Right ventricle myocardium inferior (tissue), 1 donor: ENCODE measurements at regions not wholly inside any gene's neighbourhood (a gene's known extent, or its start where the extent isn't known, plus 50 kb on each side); places are given as distances from the start of the nearest gene placed in this dataset.

Experiments used
- ATAC-seq: fragments of 200-7000 bp; cut with Tn5 transposase; one replicate; pipeline ENCODE4 v1.9.1; 2020; ENCODE audit warnings: mild to moderate bottlenecking, moderate library complexity
- DNase-seq: peaks from one replicate; pipeline ENCODE4 v3.0.0; 2021; ENCODE audit errors: missing footprints
- intact Hi-C: fragments of 100-400 bp; cut with DNase I; formaldehyde crosslinking; loops from one replicate; pipeline ENCODE4 v1.11.0; 2022
- donor health status: DM: no; HTN: yes; CAD: no; lungs with severe emphysema.

DNA sequence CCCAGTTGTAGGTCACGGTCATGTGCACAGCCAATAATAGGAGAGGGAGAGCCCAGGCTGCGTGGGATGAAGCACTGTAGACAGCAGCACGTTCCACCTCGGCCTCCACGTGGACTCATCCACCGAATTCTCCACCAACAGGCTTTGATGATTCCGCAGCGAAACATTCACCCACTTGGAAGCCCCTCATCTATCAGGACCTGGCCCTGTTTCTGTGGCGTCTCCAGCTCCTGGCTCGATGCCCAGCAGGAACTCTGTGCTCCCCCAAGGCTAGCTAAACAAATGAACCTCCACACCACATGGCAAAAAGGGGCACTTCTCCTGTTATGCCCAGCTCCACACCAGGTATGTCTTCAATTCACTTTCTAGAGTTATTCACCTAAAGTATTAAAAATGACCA is 237.9 kb upstream of the PDE10A start:
- intact Hi-C loops: no loop called here
- DNase-seq (no peak), ATAC-seq (no peak)

DNA sequence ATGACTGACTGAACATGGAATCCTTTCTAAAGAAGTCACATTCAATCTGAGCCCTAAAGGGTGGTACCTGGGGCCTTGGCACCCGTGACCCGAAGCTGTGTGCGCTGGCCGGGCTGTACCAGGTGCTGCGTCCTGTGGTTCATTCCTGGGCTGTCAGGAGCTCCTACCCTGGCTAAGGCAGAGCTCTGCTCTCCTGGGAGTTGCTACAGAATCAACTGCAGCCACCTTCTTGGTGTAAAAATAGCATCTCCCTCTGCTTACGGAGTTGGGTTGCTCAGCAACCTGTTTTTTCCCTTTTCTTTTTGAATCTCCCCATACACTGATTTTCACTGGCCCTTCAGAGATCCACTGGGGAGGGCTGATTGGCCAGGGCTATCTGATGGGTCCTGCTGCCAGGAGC is 236.6 kb upstream of the PDE10A start:
- DNase-seq (no peak), ATAC-seq (no peak)
- intact Hi-C loops: no loop called here

DNA sequence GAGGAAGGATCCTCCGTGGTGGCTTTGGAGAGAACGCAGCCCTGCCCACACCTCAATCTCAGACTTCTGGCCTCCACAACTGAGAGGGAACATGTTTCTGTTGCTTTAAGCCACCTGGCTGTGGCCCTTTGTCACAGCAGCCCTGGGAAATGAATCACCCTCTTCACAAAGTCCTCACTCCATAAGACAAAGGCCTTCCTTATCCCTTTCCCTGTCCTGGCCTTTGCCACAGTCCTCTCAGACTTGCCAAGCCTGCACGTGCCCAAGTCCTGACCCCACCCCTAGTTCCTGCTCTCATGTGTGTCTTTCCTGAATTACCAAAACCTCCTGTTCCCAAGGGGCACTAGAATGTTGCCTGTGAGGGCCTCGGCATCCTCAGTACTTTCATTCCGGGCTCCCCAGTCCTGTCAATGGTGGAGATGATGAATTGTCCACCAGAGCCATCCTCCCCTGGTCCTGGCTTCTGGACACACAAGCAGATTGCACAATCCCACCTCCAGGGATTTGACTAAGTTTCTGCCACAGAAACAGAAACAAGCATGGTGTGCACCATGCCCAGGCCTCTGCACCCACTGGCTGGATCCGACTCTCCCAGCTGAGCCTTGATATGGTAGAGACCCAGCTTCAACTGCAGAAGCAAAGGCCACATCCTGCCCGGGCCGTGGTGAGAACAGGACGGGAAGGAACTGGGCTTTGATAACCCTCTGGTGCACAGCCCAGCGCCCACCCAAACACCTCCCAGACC is 232.6 kb upstream of the PDE10A start:
- ATAC-seq (peak; percentile 55), DNase-seq (no peak)
- intact Hi-C loops: no loop called here

DNA sequence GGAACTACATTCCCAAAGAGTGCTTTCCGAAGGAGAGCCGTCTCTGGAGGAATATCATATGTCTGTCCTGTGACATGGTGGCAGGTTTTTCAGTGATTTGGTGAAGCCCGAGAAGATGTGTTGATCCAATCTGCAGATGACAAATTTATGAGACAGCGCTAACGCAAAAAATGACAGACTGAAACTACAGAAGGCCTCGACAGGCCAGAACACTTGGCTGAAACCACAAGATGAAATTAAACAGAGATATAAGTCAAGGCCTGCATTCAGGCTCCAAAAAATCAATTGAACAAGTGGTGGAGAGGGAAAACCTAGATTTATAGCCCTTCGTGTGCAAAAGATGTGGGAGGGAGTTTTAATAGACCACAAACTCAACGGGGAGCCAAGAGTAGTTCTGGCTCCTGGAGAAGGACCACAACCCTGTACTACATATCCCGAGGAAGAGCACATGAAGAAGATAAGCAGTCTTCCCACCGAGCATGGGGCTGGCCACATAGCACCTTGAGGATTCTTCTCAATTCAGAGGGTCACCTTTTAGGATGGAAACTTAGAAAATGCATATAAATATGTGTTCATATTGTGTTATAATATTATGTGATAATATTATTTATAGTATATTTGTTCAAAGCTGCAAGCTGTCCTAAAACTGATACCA is 231.3 kb upstream of the PDE10A start:
- intact Hi-C loops: no loop called here
- no peak for DNase-seq
- no peak for ATAC-seq

DNA sequence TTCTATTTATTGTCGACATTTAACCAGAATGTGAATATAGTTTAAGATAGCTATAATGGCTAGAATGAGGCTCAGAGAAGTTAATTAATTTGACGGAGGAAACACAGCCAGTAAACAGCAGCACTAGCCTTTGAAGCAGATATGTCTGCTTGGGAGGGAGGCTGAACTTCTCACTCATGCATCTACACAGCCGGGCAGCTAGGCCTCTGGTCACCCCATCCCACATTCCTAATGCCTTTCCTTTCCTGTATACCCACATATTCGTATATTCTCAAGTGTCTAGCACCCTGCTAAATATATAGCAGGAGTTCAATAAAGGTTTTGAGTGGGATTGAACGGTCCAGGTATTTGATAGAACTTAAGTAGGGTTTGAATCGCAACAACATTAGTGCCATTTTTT is 230.4 kb upstream of the PDE10A start:
- ATAC-seq: no peak
- intact Hi-C loops: no loop called here
- no peak for DNase-seq

DNA sequence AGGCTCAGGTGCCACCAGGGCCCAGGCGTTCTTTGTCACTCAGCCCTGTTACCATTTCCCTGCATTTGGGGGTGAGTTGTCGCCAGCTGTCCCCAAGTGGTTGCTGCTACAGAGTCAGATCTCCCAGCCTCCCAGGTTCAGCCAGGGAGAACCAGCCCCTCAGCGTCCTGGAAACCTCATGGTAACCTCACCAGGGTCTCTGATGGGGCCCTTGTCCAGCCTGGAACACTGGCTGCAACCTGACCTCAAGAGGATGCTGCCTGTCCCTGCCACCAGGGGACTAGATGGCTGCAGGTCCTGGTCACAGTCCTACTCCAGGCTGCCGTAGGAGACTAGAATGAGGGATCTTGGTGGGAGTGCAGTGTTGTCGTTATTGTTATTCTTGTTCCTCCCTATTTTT is 228.3 kb upstream of the PDE10A start:
- no peak for DNase-seq
- no peak for ATAC-seq
- intact Hi-C loops: no loop called here

DNA sequence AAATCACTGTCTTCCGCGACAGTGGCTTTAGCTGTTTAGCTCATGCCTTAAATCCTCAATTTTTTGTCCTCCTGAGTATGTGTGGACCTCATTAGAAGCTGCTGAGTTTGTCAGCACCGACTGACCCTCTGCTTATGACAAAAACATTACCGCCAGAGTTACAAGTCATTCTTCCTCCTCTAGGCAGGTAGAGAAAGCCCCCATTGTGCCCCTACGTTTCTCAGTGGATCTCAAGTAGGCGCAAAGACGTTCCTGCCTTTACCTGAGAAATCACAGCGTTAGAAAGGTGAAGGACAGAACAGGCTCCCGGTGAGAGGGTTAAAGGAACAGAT is 227.3 kb upstream of the PDE10A start:
- no peak for ATAC-seq
- intact Hi-C loops: no loop called here
- no peak for DNase-seq

DNA sequence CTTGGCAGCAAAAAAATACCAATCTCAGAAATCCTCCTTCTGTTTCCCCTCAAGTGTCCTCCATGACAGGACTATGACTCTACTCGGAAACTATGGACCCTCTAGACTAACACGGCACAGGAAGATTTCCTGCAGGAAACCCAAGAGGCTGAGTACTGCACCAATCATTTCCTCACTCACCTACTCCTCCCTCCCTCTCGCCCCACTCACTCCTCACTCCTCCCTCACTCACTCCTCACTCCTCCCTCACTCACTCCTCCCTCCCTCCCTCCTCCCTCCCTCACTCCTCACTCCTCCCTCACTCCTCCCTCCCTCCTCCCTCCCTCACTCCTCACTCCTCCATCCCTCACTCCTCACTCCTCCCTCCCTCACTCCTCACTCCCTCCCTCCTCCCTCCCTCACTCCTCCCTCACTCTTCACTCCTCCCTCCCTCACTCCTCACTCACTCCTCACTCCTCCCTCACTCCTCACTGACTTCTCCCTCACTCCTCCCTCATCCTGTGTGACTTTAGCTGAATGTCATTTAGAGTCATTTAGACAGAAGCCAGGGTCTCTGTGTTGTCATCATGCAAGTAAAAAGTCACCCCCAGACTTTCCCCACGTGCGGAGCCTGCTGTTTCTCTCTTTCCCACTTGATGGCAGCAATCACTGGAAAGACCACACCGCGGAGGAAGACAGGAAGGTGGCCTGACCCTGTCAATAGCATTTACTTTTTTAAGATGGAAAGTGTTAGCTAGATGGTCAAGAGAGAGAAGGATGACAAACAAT is 226.8 kb upstream of the PDE10A start:
- intact Hi-C loops: loop anchor here (5.0 kb wide), 2 partner anchors 97 to 117 kb away; no protein-coding TSS in a partner anchor
- no peak for DNase-seq
- ATAC-seq: peak; percentile 66

DNA sequence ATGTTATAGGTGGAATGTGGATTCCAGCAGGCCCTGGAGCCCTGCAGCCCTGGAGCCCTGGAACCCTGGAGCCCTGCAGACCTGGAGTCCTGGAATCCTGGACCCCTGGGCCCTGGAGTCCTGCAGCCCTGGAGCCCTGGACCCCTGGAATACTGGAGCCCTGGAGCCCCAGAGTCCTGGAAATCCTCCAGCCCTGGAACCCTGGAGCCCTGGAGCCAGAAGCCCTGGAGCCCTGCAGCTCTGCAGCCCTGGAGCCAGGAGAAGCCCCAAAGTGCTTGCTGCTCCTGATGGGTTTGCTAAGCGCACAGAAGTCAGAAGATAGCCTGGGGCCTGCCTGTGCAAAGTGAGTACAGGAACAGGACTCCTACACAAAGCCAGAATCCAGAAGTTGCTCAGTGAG is 223.1 kb upstream of the PDE10A start:
- DNase-seq: no peak
- intact Hi-C loops: loop anchor here (5.0 kb wide), 2 partner anchors 101 to 121 kb away; no protein-coding TSS in a partner anchor
- ATAC-seq: no peak

DNA sequence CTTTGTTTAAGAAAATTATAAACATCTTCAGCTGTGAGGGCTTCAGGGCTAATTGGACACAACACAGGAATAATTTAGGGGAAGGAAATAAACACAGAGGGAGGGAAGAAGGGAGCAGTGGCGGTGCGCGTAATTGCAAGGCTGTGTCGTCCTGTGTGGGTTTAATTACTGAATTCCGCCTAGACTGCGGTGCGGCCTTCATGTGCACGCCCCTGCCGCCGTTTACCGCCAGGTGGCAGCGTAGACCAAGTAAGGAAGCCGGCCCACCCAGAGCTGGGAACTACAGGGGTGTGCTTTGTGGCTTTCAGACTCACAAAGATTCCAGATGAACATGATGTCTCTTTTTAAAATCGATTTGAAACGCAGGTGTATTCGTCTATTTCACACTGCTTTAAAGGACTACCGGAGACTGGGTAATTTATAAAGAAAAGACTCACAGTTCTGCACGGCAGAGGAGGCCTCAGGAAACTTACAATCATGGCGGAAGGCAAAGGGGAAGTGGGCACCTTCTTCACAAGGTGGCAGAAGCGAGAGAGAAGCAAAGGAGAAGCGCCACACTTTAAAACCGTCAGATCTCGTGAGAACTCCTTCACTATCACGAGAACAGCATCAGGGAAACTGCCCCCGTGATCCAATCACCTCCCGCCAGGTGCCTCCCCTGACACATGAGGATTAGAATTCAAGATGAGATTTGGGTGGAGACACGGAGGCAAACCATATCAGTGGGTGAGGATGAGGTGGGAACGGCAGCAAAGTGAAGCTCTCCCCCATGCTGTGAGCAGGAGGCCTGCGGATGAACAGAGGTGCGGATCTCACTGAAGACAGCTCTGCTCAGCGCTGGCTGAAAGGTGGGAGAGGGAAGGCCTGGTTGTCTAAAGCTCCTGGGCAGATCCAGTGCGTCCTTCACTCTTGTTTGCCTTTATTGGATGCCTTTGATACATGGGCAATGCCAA is 222.0 kb upstream of the PDE10A start:
- DNase-seq (peak; percentile 91), ATAC-seq (peak; percentile 78)
- intact Hi-C loops: loop anchor here (2.0 to 5.0 kb wide), 3 partner anchors 102 to 214 kb away; no protein-coding TSS in a partner anchor

DNA sequence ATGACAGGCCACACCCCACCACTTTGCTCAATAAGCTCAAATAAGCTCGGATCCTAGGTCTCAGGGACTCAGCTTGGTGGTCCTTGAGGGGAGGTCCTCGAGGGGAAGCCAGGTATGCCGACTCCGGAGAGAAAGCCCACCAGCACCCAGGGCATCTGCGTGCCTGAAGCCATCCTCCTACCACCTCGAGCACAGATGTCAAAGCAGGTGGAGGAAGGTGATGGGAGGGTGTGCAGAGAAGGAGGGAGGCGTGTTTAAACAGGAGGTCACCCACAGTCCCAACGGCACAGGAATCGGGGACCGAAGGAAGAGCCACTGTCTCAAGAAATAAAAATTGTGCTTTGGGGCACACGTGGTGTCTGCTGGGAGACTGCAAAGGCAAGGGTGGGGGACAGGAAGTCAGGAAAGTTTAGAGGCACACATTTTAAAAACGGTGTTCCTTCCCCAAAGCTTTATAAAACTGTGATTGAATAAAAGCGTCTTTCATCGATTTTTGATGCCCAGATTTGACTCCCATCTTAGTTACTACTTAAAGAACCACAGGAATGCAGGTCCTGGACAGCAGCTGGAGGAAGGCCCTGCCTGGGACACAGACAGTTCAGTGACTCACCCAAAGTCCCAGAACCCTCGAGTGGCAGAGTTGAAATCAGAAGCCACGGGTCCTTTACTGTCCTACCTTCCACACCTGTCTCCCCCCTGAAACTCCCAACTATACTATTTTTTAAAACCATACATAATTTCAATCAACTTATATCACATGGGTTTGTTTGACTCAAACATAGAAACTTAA is 221.0 kb upstream of the PDE10A start:
- no peak for DNase-seq

DNA sequence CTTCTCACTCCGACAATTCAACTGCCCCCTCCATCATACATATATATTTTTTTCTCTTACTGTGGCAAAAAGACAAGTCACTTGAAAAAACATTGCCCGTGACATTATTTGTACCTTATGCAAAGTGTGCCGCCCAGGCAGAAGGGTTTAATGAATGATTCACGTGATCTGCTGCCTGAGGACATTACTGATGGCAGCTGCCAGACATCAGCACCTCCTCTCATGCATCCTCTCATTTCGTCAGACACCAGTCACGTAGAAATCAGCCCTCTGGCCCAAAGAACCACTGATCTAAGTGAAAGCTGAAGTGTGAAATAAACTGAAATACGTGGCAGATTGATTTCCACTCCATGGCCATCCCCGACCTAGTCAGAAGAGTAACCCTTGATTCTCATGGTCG is 218.8 kb upstream of the PDE10A start:
- DNase-seq (no peak), ATAC-seq (no peak)
- intact Hi-C loops: no loop called here

More for the DNA sequence above, 221.0 kb upstream of the PDE10A start:
- intact Hi-C loops: loop anchor here (2.0 kb wide), 1 partner anchor 215 kb away; no protein-coding TSS in a partner anchor
- no peak for ATAC-seq

DNA sequence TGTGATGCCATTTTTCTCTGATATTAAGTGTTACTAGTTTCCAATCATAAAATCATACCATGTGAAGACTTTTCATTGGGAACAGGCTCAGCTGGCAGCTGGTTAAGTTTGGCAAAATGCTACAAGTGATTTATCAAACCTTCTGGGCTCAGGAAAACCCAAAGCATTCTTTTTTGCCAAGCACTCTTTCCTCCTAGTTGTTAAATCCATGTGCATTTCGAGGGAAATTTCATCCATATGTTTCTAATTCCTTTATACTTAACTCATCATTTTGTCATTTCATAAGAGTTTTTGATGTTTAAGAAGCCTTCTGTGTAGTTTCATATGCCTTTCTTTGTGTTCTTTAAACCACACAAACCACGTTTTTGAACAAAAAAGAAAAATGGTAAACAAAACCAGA is 217.6 kb upstream of the PDE10A start:
- intact Hi-C loops: no loop called here
- ATAC-seq: no peak
- no peak for DNase-seq

DNA sequence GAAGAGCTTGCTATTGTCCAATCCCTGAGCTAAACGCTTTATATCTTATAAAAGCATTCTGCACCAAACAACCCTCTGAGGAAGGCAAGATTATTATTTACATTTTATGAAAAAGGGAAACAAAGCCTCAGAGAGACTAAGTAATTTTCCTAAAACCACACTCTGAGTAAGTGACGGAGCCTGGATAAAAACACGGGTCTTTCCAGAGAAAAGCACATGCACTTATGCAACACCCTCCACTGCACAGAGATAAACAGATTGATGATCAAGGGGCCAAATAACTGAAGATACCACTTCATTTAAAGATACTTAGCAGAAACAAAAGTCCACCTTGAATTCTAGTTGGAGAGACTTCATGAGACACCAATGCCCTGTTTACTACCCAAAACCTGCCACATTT is 214.7 kb upstream of the PDE10A start:
- ATAC-seq: peak; percentile 43

DNA sequence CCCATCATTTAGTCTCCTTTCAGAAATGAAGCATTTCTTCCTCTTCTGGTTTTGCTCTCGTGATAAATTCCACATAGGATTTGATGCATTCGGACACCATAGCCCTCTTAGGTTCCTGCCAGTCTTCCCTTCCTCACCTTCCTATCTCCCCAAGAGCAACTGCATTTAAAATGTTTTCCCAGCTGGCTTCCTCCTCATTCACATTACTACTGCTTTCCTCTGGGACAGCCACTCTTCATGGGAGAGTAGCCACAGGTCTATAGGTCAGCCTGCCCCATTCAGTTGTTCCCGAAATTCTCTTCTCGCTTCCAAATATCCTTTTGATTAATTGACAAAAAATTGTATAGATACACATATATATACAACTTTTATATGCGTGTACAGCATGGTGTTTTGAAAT is 214.2 kb upstream of the PDE10A start:
- no peak for DNase-seq
- peak; percentile 34 for ATAC-seq
- intact Hi-C loops: loop anchor here (2.0 kb wide), 1 partner anchor 68 kb away; no protein-coding TSS in a partner anchor

More for the DNA sequence above, 214.7 kb upstream of the PDE10A start:
- intact Hi-C loops: loop anchor here (2.0 kb wide), 1 partner anchor 69 kb away; no protein-coding TSS in a partner anchor
- no peak for DNase-seq

DNA sequence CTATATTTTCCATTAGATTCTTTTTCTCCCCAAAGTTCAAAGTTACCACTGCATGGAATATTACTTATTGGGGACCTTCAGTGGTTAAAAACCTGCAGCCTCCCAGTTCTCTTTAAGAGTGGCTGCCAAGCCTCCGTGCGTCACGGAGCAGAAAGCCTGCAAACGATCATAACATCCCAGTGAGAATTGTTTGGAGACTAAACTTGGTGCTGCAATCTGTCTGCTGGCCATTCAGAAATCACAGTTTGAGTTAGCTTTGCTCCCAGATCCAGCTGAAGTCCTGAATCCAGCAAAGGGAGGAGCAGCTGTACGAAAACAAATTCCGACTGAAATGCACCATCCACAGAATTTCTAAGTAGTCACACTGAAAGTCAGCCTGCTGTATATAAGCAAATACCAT is 213.5 kb upstream of the PDE10A start:
- intact Hi-C loops: loop anchor here (2.0 kb wide), 1 partner anchor 68 kb away; no protein-coding TSS in a partner anchor
- peak; percentile 84 for ATAC-seq
- peak; percentile 85 for DNase-seq

DNA sequence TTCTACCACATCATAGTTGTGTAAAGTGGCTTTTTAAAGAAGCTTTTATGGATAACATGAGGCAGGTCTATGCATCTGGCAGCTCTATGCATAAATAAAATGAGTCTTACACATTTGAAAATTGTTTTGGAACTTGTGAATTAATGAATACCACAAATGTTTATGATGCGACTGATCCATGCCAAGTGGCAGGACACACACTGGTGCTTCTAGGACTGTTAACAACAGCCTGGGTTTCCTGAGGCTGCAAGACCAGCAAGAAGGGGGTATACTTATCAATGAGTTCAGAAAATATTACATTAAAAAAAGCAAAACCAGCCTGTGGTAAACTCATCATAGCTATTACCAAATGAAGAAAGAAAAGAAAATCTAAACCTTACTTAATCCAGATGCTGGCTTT is 212.9 kb upstream of the PDE10A start:
- intact Hi-C loops: loop anchor here (2.0 kb wide), 1 partner anchor 67 kb away; no protein-coding TSS in a partner anchor
- ATAC-seq: no peak
- no peak for DNase-seq

DNA sequence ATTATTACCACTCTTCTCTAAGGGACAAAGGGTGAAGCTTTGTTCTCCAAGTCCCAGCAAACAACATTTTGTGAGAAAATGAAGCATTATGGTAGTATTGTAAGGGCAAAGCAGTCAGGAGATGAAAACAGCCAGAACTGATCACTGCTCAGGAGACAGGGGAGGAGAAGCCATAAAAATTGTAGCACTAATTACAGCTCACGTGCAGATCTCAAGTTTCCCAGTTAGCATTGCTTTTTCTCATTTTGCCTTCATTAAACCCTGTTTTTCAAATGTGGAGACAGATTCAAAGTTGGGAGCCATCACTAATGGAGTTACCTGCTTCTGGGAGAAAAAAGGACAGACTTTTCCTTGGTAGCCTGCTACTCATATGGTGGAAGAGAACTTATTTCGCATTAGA is 210.9 kb upstream of the PDE10A start:
- intact Hi-C loops: no loop called here
- no peak for ATAC-seq
- DNase-seq: no peak
